ENCODE measurements at regions not wholly inside any gene's neighbourhood (a gene's known extent, or its start where the extent isn't known, plus 50 kb on each side); places are given as distances from the start of the nearest gene placed in this dataset.

DNA sequence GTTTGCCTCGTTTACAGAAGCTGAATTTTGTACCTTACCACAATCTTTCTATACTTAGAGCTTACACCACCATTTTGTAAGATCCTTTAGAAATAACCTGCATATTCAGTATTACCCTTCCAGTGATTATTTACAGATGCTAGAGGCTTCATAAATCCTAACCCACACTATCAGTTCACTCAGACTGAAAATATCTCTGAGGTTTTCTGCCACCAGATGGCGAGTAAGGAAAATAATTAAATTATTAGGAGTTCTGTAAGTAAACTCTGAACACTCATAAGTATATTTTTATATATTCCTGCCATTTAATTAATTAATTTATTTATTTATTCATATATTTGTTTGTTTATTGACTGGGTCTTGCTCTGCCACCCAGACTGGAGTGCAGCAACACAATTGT lies 1635.2 kb downstream of the PLA2G4A start:
- TF ChIP-seq MAX (IDR thresholded peaks at IDR 0.05) (no peak), RCOR1 (IDR thresholded peaks at IDR 0.05; ENCODE audit: low read depth, low read length) (no peak), SMC3 (IDR thresholded peaks at IDR 0.05) (peak; percentile 35; the same call in 1 of the 3 replicates), EP300 (IDR thresholded peaks at IDR 0.05) (no peak), CBX8 (IDR thresholded peaks at IDR 0.05) (no peak), HDAC2 (IDR thresholded peaks at IDR 0.05) (no peak), ESRRA (IDR thresholded peaks at IDR 0.05; ENCODE audit: borderline replicate concordance, low read length) (no peak), POLR2A (IDR thresholded peaks at IDR 0.05; ENCODE audit: low read length) (no peak), RAD21 (conservative IDR thresholded peaks at IDR 0.05 in 1 of 2, IDR thresholded peaks at IDR 0.05 in 1 of 2) (peak; percentile 17; a peak in 1 of 5 replicates), BHLHE40 (IDR thresholded peaks at IDR 0.05; ENCODE audit: low read depth, low read length) (no peak), EHMT2 (IDR thresholded peaks at IDR 0.05; ENCODE audit: low read depth) (no peak)
- TF ChIP-seq, protein P1, sequence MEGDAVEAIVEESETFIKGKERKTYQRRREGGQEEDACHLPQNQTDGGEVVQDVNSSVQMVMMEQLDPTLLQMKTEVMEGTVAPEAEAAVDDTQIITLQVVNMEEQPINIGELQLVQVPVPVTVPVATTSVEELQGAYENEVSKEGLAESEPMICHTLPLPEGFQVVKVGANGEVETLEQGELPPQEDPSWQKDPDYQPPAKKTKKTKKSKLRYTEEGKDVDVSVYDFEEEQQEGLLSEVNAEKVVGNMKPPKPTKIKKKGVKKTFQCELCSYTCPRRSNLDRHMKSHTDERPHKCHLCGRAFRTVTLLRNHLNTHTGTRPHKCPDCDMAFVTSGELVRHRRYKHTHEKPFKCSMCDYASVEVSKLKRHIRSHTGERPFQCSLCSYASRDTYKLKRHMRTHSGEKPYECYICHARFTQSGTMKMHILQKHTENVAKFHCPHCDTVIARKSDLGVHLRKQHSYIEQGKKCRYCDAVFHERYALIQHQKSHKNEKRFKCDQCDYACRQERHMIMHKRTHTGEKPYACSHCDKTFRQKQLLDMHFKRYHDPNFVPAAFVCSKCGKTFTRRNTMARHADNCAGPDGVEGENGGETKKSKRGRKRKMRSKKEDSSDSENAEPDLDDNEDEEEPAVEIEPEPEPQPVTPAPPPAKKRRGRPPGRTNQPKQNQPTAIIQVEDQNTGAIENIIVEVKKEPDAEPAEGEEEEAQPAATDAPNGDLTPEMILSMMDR (IDR thresholded peaks at IDR 0.05), result 0 out of 3 replicates have a peak, but pooled peaks have one; percentile 16
- TF ChIP-seq, protein P2, sequence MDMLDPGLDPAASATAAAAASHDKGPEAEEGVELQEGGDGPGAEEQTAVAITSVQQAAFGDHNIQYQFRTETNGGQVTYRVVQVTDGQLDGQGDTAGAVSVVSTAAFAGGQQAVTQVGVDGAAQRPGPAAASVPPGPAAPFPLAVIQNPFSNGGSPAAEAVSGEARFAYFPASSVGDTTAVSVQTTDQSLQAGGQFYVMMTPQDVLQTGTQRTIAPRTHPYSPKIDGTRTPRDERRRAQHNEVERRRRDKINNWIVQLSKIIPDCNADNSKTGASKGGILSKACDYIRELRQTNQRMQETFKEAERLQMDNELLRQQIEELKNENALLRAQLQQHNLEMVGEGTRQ (IDR thresholded peaks at IDR 0.05), result no peak

Measured in A549 (cell line).